IMR-90 (cell line): ENCODE measurements at regions not wholly inside any gene's neighbourhood (a gene's known extent, or its start where the extent isn't known, plus 50 kb on each side); places are given as distances from the start of the nearest gene placed in this dataset.

Experiments used
- ATAC-seq: fragments of 200-7000 bp; cut with Tn5 transposase; 2 replicates; pipeline ENCODE4 v1.9.1; 2020; ENCODE audit warnings: low read depth, mild to moderate bottlenecking, moderate library complexity
- BruUV-seq: library from RNA; stranded (reverse); fragments of 400-500 nt; replicated peaks from 2 replicates; lab custom pipeline; 2021; lab: Mats Ljungman, UMichigan
- CTCF ChIA-PET: fragments of 300-600 bp; formaldehyde crosslinking; extraction: SDS; loops from one replicate; lab custom pipeline; 2021; ENCODE audit warnings: antibody characterized with exemption; lab: Yijun Ruan, JAX
- POLR2A ChIA-PET: fragments of 300-600 bp; sonication (Branson Sonifier 250); formaldehyde crosslinking; loops from one replicate; lab custom pipeline; 2022; ENCODE audit warnings: antibody characterized with exemption; ENCODE audit not compliant: unreplicated experiment; lab: Charles Lee
- DNase-seq: peaks from one replicate; pipeline ENCODE4 v3.0.0; 2013
- H2AFZ ChIP-seq: replicated peaks from 2 replicates; pipeline ENCODE3; 2013; ENCODE audit warnings: low read length, mild to moderate bottlenecking; ENCODE audit not compliant: poor library complexity
- H2AK5ac ChIP-seq: 2 replicates; pipeline ENCODE4 v1.6.1; 2013; ENCODE audit warnings: low read depth, low read length, inconsistent platforms
- H2AK9ac ChIP-seq: replicated peaks from 2 replicates; pipeline ENCODE3; 2013; ENCODE audit warnings: mild to moderate bottlenecking, low read depth, low read length, moderate library complexity; ENCODE audit not compliant: poor library complexity
- H2BK120ac ChIP-seq: 2 replicates; pipeline ENCODE4 v1.6.1; 2013; ENCODE audit warnings: low read depth, low read length, inconsistent platforms
- H2BK15ac ChIP-seq: 3 replicates; pipeline ENCODE4 v1.6.1; 2013; ENCODE audit warnings: low read depth, low read length, inconsistent platforms
- H2BK20ac ChIP-seq: 2 replicates; pipeline ENCODE4 v1.6.1; 2013; ENCODE audit warnings: low read depth, mild to moderate bottlenecking, inconsistent platforms, low read length, moderate library complexity
- H2BK5ac ChIP-seq: 2 replicates; pipeline ENCODE4 v1.6.1; 2013; ENCODE audit warnings: mild to moderate bottlenecking, low read depth, low read length, inconsistent platforms; ENCODE audit not compliant: poor library complexity, severe bottlenecking
- H3K14ac ChIP-seq: replicated peaks from 2 replicates; pipeline ENCODE4 v1.6.1; 2013; ENCODE audit warnings: low read depth, low read length, inconsistent platforms
- H3K18ac ChIP-seq: 2 replicates; pipeline ENCODE4 v1.6.1; 2013; ENCODE audit warnings: low read depth, low read length, control low read depth
- H3K23ac ChIP-seq: 2 replicates; pipeline ENCODE4 v1.6.1; 2013; ENCODE audit warnings: low read depth, low read length, inconsistent platforms
- H3K27ac ChIP-seq: 2 replicates; pipeline ENCODE4 v1.5.1; 2013; ENCODE audit warnings: mild to moderate bottlenecking, control low read depth, low read length; ENCODE audit not compliant: insufficient read depth
- H3K27me3 ChIP-seq: 2 replicates; pipeline ENCODE4 v1.6.1; 2013; ENCODE audit warnings: low read length; ENCODE audit not compliant: control insufficient read depth, insufficient read depth
- H3K36me3 ChIP-seq: 2 replicates; pipeline ENCODE4 v1.6.1; 2013; ENCODE audit warnings: low read length, mixed read lengths; ENCODE audit not compliant: control insufficient read depth, insufficient read depth
- H3K4ac ChIP-seq: 2 replicates; pipeline ENCODE4 v1.6.1; 2013; ENCODE audit warnings: low read depth, low read length, inconsistent platforms
- H3K4me1 ChIP-seq: 2 replicates; pipeline ENCODE4 v1.6.1; 2013; ENCODE audit warnings: low read length, mixed read lengths; ENCODE audit not compliant: control insufficient read depth, insufficient read depth
- H3K4me2 ChIP-seq: 2 replicates; pipeline ENCODE4 v1.6.1; 2013; ENCODE audit warnings: low read depth, mild to moderate bottlenecking, control low read depth, low read length, moderate library complexity
- H3K4me3 ChIP-seq: 2 replicates; pipeline ENCODE4 v1.5.1; 2013; ENCODE audit warnings: low read depth, mild to moderate bottlenecking, control low read depth, low read length, moderate library complexity; ENCODE audit not compliant: insufficient read depth
- H3K56ac ChIP-seq: 2 replicates; pipeline ENCODE4 v1.6.1; 2013; ENCODE audit warnings: low read length, inconsistent platforms; ENCODE audit not compliant: insufficient read depth; ENCODE audit errors: extremely low read depth
- H3K79me1 ChIP-seq, 2 experiments: 2 replicates each; pipeline ENCODE4 v1.6.1; 2013; ENCODE audit warnings: low read length in 2 of 2, inconsistent platforms in 1 of 2, low read depth in 1 of 2
- H3K9ac ChIP-seq: 2 replicates; pipeline ENCODE4 v1.6.1; 2013; ENCODE audit warnings: low read depth, low read length, control low read depth
- H3K9me1 ChIP-seq: 2 replicates; pipeline ENCODE4 v1.6.1; 2013; ENCODE audit warnings: low read length, inconsistent platforms; ENCODE audit not compliant: insufficient read depth
- H3K9me3 ChIP-seq: 2 replicates; pipeline ENCODE4 v1.6.1; 2013; ENCODE audit warnings: low read length; ENCODE audit not compliant: control insufficient read depth, insufficient read depth
- H4K20me1 ChIP-seq: 2 replicates; pipeline ENCODE4 v1.6.1; 2013; ENCODE audit warnings: low read length, inconsistent platforms; ENCODE audit not compliant: insufficient read depth
- H4K5ac ChIP-seq: 2 replicates; pipeline ENCODE4 v1.6.1; 2013; ENCODE audit warnings: mild to moderate bottlenecking, low read depth, low read length, control low read depth
- H4K8ac ChIP-seq, 2 experiments: 2 replicates each; pipeline ENCODE4 v1.6.1; 2013; ENCODE audit warnings: low read depth in 2 of 2, low read length in 2 of 2, control low read depth in 1 of 2, inconsistent platforms in 1 of 2
- H4K91ac ChIP-seq: 2 replicates; pipeline ENCODE4 v1.6.1; 2013; ENCODE audit warnings: low read depth, low read length, inconsistent platforms; ENCODE audit not compliant: insufficient read depth
- FOS ChIP-seq: fragments of 150-350 bp; IDR thresholded peaks from 2 replicates; pipeline ENCODE4 v1.6.1; 2016; ENCODE audit warnings: low read depth, low read length
- RAD21 ChIP-seq: IDR thresholded peaks from 2 replicates; pipeline ENCODE4 v1.6.1; 2012; ENCODE audit warnings: low read length, improper control_type of control experiment
- SMC3 ChIP-seq: fragments of 150-350 bp; IDR thresholded peaks from 2 replicates; pipeline ENCODE4 v1.6.1; 2016; ENCODE audit warnings: low read depth, mild to moderate bottlenecking, antibody characterized with exemption, low read length, moderate library complexity
- WGBS, 2 experiments: methylation state at CpG; one replicate each; pipeline versions ENCODE4 v1.1.5 to v1.1.7; 2013; ENCODE audit warnings: missing lambda C conversion rate in 2 of 2; ENCODE audit not compliant: insufficient read length in 1 of 2; ENCODE audit errors: extremely low coverage in 2 of 2; 5-methylcytosine and 5-hydroxymethylcytosine counted together
- dilution Hi-C: fragments of 300-500 bp; cut with HindIII; formaldehyde crosslinking; loops from one replicate; pipeline ENCODE4 v1.14.3; 2018; ENCODE audit warnings: low sequenced_read_pairs; ENCODE audit not compliant: unreplicated experiment
- in situ Hi-C: fragments of 300-500 bp; cut with MboI; formaldehyde crosslinking; loops from 3 replicates; pipeline ENCODE4 v1.14.3; 2019; ENCODE audit warnings: low sequenced_read_pairs, inconsistent platforms, mixed read lengths
- intact Hi-C: fragments of 100-400 bp; cut with micrococcal nuclease; formaldehyde crosslinking; loops from 2 replicates; pipeline ENCODE4 v1.10.0; 2022
- TF ChIP-seq, protein P1 (sequence below): conservative IDR thresholded peaks from 2 replicates; pipeline ENCODE4 v1.5.1; 2012; ENCODE audit warnings: mild to moderate bottlenecking, low read depth, low read length, improper control_type of control experiment

DNA sequence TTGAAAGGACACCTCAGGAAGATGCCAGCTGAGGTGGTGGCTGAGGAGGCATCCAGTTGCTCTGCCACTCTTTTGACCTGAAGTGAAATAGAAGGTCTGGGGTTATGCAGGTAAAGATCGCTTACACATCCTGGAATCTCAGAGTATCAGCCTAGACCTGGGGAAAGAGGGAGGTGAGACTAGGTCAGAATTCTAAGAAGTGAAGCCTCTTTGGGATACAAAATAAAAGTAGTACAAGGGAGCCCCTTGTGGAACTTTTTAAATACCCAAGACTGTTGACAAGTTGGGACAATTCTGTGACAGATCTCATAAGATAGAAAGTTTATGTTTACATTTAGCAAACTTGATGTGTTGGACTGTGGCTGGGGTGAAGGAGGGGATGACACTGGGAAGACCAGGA, 263.1 kb downstream of the SPRY1 start:
- Histone ChIP-seq H3K4me2 (no peak overlapping the region), H2AK9ac (no peak overlapping the region), H3K9me1 (no peaks in the 10 kb centered on the region), H3K56ac (no peak overlapping the region), H3K4me1 (no peaks in the 10 kb centered on the region), H3K4ac (peak overlapping the region; percentile 73), H3K9me3 (peaks cover 3% of the 10 kb centered on the region; the same call in 1 of the 2 replicates), H3K36me3 (no peaks in the 10 kb centered on the region), H2AFZ (no peak overlapping the region), H4K20me1 (no peaks in the 10 kb centered on the region), H4K5ac (peak overlapping the region; percentile 70), H3K14ac (peak overlapping the region; percentile 68; the same call in 1 of the 2 replicates), H3K27ac (no peak overlapping the region), H3K79me1 (no peaks in the 10 kb centered on the region), H2BK120ac (peak overlapping the region; percentile 73; the same call in 1 of the 2 replicates), H4K8ac (no peak overlapping the region; a peak in 1 of 4 replicates), H3K23ac (no peak overlapping the region), H2AK5ac (peak overlapping the region; percentile 77; the same call in 1 of the 2 replicates), H2BK20ac (peak overlapping the region; percentile 90), H4K91ac (no peak overlapping the region), H3K4me3 (no peak overlapping the region), H3K18ac (peak overlapping the region; percentile 31; the same call in 1 of the 2 replicates), H2BK15ac (peak overlapping the region; percentile 87; the same call in 1 of the 3 replicates), H3K9ac (no peak overlapping the region), H3K27me3 (no peaks in the 10 kb centered on the region), H2BK5ac (no peak overlapping the region)
- in situ Hi-C loops: loop anchor here (10.0 kb wide), 3 partner anchors 445 to 605 kb away; no protein-coding TSS in a partner anchor
- ATAC-seq: no peak
- DNase-seq: no peak
- dilution Hi-C loops: no loop called here
- no CpG with 5 or more reads among the region's 1 CpG for WGBS, 2 experiments
- POLR2A ChIA-PET: no interaction called here
- CTCF ChIA-PET: interaction anchor here (1.1 kb wide), 1 partner anchor 9 kb away, joined by 3 read pairs; no protein-coding TSS in a partner anchor
- no TSS peak for BruUV-seq
- intact Hi-C loops: loop anchor here (2.0 to 10.0 kb wide), 6 partner anchors 97 to 603 kb away; no protein-coding TSS in a partner anchor
- no peak for TF ChIP-seq FOS
- peak; percentile 44 for TF ChIP-seq RAD21
- TF ChIP-seq, protein P1, sequence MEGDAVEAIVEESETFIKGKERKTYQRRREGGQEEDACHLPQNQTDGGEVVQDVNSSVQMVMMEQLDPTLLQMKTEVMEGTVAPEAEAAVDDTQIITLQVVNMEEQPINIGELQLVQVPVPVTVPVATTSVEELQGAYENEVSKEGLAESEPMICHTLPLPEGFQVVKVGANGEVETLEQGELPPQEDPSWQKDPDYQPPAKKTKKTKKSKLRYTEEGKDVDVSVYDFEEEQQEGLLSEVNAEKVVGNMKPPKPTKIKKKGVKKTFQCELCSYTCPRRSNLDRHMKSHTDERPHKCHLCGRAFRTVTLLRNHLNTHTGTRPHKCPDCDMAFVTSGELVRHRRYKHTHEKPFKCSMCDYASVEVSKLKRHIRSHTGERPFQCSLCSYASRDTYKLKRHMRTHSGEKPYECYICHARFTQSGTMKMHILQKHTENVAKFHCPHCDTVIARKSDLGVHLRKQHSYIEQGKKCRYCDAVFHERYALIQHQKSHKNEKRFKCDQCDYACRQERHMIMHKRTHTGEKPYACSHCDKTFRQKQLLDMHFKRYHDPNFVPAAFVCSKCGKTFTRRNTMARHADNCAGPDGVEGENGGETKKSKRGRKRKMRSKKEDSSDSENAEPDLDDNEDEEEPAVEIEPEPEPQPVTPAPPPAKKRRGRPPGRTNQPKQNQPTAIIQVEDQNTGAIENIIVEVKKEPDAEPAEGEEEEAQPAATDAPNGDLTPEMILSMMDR: peak; percentile 41
- 0 out of 2 replicates have a peak, but pooled peaks have one; percentile 20 for TF ChIP-seq SMC3
